HG02678 (cell line): ENCODE measurements at regions not wholly inside any gene's neighbourhood (a gene's known extent, or its start where the extent isn't known, plus 50 kb on each side); places are given as distances from the start of the nearest gene placed in this dataset.
"Not testable (repeated sequence)": the region's sequence is repeated elsewhere in the genome, so short reads cannot be mapped to it uniquely, and the experiment has no call there.

Source experiments
- ATAC-seq: cut with Tn5 transposase; IDR thresholded peaks from one replicate; pipeline ENCODE4 v1.9.1; 2021; ENCODE audit warnings: mild to moderate bottlenecking, moderate library complexity; ENCODE audit not compliant: unreplicated experiment

DNA sequence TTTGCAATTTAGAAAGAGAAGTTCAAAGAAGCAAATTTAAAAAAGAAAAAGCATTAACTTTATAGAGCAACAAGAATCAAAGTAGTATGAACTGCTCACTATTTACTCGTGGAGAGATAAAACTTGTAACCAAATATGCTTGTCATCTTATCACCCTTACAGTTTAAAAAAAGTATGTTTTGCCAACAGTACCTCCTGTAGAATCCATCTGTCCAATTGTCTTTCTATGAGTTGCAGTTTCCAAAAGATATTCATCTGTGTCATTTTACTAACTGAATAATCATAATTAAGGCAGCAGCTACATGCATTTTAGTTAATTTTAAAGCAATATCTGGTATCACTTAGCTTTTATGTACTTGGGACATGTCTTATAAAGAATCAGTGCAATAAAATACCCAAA, 1112.3 kb downstream of the DSC3 start:
- ATAC-seq = no peak

DNA sequence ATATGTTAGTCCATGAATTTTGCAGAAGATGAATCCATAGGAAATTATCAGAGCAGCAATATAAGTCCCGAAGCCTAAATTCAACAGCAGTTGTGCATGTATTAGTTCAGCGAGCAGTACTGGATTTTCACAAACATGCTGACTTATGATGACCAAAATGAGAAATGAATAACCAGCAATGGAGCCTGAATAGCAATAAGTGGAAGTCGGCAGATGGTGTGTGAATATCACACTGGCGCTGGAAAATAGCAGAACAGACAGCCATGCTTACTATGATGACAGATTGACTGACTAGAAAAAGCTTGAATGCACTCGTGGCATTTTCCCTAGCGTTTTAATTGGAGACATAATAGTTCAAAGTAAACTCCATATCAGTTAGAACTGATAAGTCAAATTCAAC, 1114.5 kb downstream of the DSC3 start:
- ATAC-seq = no peak

DNA sequence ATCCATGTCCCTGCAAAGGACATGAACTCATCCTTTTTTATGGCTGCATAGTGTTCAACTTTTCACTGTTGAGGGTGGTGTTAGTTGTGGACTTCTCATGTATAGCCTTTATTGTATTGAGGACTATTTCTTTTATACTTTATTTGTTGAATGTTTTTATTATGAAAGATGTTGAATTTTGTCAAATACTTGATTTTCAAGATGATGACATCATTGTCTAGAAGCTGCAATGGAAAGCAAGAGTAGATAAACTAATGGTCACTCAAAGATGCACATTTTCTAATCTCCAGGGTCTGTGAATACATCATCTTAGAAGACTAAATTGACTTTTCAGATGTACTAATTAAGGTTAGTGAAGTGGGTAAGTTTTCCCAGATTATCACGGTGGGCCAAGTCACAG, 1117.0 kb downstream of the DSC3 start:
- no peak for ATAC-seq

- no peak for ATAC-seq
Measured at GRCh38 chr18:29912351-29912750, 1130.2 kb downstream of the DSC3 start.

DNA sequence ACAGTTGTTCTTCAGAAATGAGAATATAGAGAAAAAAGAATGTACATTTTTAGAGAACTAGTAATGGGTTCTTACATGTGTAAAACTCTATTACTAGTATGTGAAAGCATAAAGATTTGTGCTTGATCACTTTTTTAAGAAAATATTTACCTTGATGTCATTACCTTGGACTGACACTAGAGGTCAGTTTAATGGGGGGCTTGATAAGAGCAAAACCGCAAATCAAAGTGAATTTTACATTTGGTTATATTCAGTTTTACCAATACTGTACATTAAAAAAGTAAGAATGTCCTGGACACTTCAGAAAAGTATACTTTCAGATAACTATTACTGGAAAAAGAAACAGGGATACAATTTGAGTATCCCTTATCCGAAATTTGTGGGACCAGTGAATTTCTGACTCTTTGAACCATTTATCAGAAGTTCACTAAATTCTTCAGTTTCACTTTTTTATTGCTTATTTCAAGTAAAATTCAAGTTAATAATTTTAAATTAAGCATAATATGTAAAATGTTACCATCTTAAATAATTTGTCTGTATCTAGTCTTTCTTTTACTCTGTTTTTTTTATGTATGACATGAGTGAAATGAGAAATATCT, 1149.5 kb downstream of the DSC3 start:
- no peak for ATAC-seq

DNA sequence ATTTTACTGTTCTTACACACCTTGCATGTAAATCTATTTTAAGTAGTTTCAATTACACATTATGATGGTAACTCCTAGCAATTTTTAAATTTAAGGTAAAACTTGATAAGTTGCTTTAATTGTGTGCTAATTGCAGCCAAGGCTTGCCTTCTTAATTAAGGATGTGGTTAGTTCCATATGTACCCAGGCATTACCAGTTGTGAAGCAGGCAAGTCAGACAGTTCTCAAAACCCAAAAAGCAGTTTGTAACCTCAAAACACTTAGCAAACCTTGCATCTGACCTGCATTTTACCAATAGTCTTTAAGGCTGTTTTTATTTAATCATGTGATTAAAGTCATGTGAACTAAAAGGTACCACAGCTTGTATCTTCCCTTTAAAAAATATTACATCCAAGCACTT, 1159.4 kb downstream of the DSC3 start:
- ATAC-seq = no peak

DNA sequence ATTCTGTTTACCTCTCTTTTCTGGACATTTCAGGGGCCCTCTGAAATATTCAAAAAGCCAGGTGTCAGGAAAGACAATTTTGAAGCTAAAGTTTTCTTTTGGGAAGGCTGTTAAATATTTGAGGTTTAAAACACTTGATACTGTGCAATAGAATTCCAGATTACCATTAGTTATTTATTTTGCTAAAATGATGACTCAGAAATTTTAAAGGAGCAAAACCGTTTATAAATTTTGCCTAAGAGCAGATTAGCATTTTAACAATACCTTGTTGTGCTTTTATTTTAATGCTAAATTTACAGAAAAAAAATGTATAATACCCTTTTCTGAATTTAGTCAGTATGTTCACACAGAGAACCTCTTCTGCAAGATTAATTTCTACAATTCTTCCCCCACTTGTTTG, 1159.9 kb downstream of the DSC3 start:
- no peak for ATAC-seq

- ATAC-seq = no peak
Measured at GRCh38 chr18:29879763-29880162, 1162.8 kb downstream of the DSC3 start.

DNA sequence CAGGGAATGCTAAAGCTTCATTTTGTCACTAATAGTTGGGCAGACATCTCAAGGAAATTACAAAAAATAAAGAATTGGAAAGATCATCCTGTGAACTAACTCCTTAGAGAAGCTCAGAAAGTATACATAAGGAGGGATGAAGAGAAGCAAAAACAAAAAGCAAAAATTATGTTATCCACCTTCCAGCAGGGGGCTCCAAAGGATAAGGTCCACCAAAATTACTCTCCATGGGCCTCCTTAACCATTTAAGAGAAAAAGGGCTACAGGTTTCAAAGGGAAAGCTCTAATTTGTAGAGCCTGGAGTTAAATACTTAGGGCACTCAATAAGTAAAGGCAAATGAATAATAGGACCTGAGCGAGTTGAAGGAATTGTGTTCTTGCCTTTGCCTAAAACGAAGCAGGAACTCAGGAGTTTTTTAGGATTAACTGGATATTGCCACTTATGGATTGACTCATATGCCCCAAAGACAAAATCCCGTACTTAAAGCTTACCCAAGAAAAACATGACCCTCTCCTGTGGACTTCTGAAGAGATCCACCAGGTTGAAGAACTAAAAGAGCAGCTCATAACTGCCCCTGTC, 1167.9 kb downstream of the DSC3 start:
- ATAC-seq = no peak

GRCh38 chr18:29873211-29873610, 1169.3 kb downstream of the DSC3 start:
- ATAC-seq = no peak

- no peak for ATAC-seq
Measured at GRCh38 chr18:29871246-29871645, 1171.3 kb downstream of the DSC3 start.

GRCh38 chr18:29862824-29863223, 1179.7 kb downstream of the DSC3 start:
- ATAC-seq = no peak

- ATAC-seq = no peak
Measured at GRCh38 chr18:29855637-29856036, 1186.9 kb downstream of the DSC3 start.

DNA sequence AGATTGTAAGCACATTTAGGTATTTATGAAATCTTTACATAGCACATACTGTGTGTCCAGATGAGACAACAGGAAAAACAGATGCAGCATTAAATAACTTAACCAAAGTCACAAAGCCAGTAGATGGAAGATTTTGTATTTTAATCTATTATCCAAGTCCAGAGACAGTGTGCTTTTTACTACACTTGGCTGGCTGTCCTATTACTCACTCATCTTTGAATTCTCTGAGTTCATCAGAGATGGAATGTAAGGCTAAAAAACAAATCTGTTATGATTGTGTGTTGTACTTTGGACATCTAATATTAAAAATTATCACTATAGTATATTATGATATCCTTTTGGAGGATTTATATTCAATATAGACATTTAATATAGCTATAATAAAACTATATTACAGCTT, 1189.4 kb downstream of the DSC3 start:
- ATAC-seq = no peak

DNA sequence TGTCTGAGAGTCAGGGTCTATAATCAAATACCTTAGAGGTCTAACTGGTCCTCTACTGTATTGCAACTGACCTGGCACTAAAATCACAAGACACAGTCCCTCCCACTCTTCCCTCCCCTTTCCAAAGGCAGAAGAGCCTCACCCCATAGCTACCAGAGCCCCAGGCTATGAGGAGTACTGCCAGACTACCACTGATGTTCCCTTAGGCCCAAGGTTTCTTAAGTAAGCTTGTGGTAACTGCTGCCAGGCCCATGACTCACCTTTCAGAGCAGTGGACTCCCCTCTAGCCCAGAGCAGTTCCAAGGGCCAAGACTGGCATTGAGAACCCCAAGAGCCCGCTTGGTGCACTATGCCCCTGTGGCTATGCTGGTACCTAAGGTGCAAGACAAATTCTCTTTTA, 1193.4 kb downstream of the DSC3 start:
- no peak for ATAC-seq

- ATAC-seq = no peak
Measured at GRCh38 chr18:29841631-29842030, 1200.9 kb downstream of the DSC3 start.

DNA sequence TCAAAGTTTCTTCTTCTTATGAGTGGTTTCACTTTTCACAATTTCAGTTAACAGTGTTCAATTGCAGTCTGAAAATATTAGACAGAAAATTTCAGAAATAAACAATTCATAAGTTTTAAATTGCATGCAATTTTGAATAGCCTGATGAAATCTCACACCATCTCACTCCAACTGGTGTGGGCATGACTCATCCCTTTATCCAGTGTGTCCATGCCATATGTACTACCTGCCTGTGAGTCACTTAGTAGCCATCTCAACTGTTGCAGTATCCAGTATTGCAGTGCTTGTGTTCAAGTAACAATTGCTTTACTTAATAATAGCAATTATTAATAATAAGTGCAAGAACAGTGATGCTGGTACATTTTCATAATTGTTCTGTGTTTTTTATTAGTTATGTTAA, 1202.5 kb downstream of the DSC3 start:
- ATAC-seq = no peak

DNA sequence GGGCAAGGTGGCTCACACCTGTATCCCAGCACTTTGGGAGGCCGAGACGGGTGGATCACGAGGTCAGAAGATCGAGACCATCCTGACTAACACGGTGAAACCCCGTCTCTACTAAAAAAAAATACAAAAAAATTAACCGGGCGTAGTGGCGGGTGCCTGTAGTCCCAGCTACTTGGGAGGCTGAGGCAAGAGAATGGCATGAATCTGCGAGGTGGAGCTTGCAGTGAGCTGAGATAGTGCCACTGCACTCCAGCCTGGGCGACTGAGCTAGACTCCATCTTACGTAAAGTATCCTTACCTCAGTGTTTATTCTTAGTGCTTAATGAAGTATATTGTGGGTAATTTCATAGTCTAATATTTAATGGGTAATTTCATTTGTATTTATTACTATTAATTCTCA, 1203.6 kb downstream of the DSC3 start:
- not testable (repeated sequence) for ATAC-seq

- no peak for ATAC-seq
Measured at GRCh38 chr18:29838556-29838955, 1204.0 kb downstream of the DSC3 start.

DNA sequence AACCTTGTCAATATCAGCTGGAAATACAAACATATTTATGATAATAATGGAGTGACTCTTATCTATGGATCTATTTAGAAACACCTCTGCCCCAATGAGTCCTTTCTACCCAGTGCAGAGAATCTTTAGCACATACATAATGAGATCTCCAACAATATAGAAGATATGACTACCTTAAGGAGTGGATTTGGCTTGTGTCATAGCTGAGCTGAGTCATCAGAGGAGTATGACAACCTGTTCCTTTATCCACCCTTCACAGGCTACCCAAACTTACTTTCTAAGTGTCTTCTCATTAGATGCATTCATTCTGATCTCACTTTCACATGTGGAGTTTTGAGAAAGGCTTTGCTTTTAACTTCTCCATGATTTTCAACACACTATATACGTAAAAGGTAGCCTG, 1218.9 kb downstream of the DSC3 start:
- ATAC-seq = no peak

DNA sequence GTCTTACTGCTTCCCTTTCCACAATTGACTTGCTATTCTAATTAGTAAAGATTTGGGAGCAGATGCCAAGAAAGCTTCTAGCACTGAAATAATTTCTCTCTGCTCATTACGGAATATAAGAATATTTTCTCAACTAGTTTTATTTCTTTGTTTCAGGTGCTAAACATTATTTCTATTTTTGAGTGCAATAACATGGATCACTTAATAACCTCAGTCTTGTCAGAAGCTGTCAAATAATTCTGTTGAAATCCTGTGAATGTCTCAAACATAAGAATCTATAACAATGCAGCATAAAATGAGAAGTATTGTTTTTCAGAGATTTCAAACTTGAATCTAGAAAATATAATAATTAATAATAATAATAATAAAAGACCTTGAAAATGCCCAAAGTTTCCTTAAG, 1221.0 kb downstream of the DSC3 start:
- ATAC-seq = no peak

- ATAC-seq = no peak
Measured at GRCh38 chr18:29811519-29811918, 1231.0 kb downstream of the DSC3 start.

DNA sequence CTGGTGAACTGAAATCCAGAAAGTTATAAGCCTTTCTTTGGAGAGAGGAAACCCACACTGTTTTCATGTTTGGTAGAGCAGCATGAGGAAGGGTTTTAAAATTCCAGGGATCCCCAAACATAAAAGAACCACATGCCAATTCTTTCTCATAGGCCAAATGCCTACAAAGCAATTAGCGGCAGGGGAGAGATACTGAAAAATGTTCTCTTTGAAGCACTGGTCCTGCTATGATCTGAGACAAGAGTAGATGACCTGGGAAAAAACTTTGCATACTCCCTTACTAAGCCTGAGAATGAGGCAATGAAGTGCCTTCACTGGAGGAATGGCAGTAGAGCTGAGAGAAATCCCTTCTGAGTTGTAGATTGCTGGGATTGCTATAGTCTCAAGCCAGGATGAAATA, 1261.7 kb downstream of the DSC3 start:
- ATAC-seq = no peak
